Keratinocyte (primary cell): ENCODE measurements at regions not wholly inside any gene's neighbourhood (a gene's known extent, or its start where the extent isn't known, plus 50 kb on each side); places are given as distances from the start of the nearest gene placed in this dataset.

Experiments
- DNase-seq: peaks from one replicate; pipeline ENCODE4 v3.0.0-alpha.2; 2011; ENCODE audit warnings: low read depth, missing footprints, low spot score
- FAIRE-seq: peaks from 2 replicates; lab custom pipeline; 2011; peaks lifted over from hg19 to GRCh38; lab: Jason Lieb, UNC
- H2AFZ ChIP-seq: 2 replicates; pipeline ENCODE4 v1.6.0; 2012; ENCODE audit warnings: low read length, control low read depth, inconsistent platforms; ENCODE audit not compliant: control insufficient read depth
- H3K27ac ChIP-seq: 2 replicates; pipeline ENCODE4 v1.5.1; 2011; ENCODE audit warnings: low read length; ENCODE audit not compliant: control insufficient read depth, insufficient read depth
- H3K27me3 ChIP-seq: 3 replicates; pipeline ENCODE4 v1.6.0; 2011; ENCODE audit warnings: low read length; ENCODE audit not compliant: control insufficient read depth, insufficient read depth; ENCODE audit errors: extremely low read depth
- H3K36me3 ChIP-seq, 2 experiments: 2 replicates in 1 of 2; 3 replicates in 1 of 2; pipeline ENCODE4 v1.5.1; 2011; ENCODE audit warnings: low read length in 2 of 2, mild to moderate bottlenecking in 1 of 2; ENCODE audit not compliant: control insufficient read depth in 2 of 2, insufficient read depth in 2 of 2; ENCODE audit errors: extremely low read depth in 1 of 2
- H3K4me1 ChIP-seq: 3 replicates; pipeline ENCODE4 v1.5.1; 2011; ENCODE audit warnings: low read length; ENCODE audit not compliant: control insufficient read depth, insufficient read depth; ENCODE audit errors: extremely low read depth
- H3K4me2 ChIP-seq: 3 replicates; pipeline ENCODE4 v1.6.0; 2011; ENCODE audit warnings: low read depth, low read length; ENCODE audit not compliant: control insufficient read depth, insufficient read depth; ENCODE audit errors: extremely low read depth
- H3K4me3 ChIP-seq, 3 experiments: fragments of 200-600 bp in 1 of 3; sonication (generic) in 1 of 3; 2 replicates in 2 of 3; 3 replicates in 1 of 3; pipeline ENCODE4 v1.5.1; 2011 to 2016; ENCODE audit warnings: low read length in 3 of 3, mild to moderate bottlenecking in 3 of 3, control low read depth in 2 of 3, inconsistent platforms in 1 of 3, low read depth in 1 of 3, mixed read lengths in 1 of 3, mixed run types in 1 of 3, moderate library complexity in 1 of 3; ENCODE audit not compliant: control insufficient read depth in 2 of 3, insufficient read depth in 2 of 3; ENCODE audit errors: extremely low read depth in 1 of 3
- H3K79me2 ChIP-seq: 2 replicates; pipeline ENCODE4 v1.6.0; 2012; ENCODE audit warnings: low read length; ENCODE audit not compliant: control insufficient read depth, insufficient read depth
- H3K9ac ChIP-seq: 3 replicates; pipeline ENCODE4 v1.6.0; 2011; ENCODE audit warnings: low read length; ENCODE audit not compliant: control insufficient read depth, insufficient read depth; ENCODE audit errors: extremely low read depth
- H3K9me1 ChIP-seq: 3 replicates; pipeline ENCODE4 v1.6.0; 2011; ENCODE audit warnings: low read length; ENCODE audit not compliant: control insufficient read depth, insufficient read depth; ENCODE audit errors: extremely low read depth
- H3K9me3 ChIP-seq: 2 replicates; pipeline ENCODE4 v1.5.1; 2012; ENCODE audit warnings: low read depth, low read length; ENCODE audit not compliant: control insufficient read depth
- H4K20me1 ChIP-seq: 3 replicates; pipeline ENCODE4 v1.6.0; 2011; ENCODE audit warnings: low read length; ENCODE audit not compliant: control insufficient read depth, insufficient read depth; ENCODE audit errors: extremely low read depth
- CTCF ChIP-seq, 3 experiments: IDR thresholded peaks in 1 of 3; conservative IDR thresholded peaks in 1 of 3; optimal IDR thresholded peaks in 1 of 3; 2 replicates in 2 of 3; 3 replicates in 1 of 3; pipeline versions ENCODE3 to v1.5.1; 2011; ENCODE audit warnings: low read length in 3 of 3, mild to moderate bottlenecking in 3 of 3, moderate library complexity in 2 of 3, control low read depth in 1 of 3, inconsistent platforms in 1 of 3; ENCODE audit not compliant: insufficient read depth in 2 of 3; ENCODE audit errors: extremely low read depth in 1 of 3
- EZH2 ChIP-seq: IDR thresholded peaks from one replicate; pipeline ENCODE4 v1.6.1; 2012; ENCODE audit warnings: inconsistent platforms, mild to moderate bottlenecking, low read length, moderate library complexity
- dilution Hi-C: fragments of 300-500 bp; cut with MboI; formaldehyde crosslinking; loops from one replicate; pipeline ENCODE4 v1.7.0; 2020; ENCODE audit warnings: low sequenced_read_pairs; ENCODE audit not compliant: extremely low pct_ligation_motif_present

GRCh38 chr6:109292420-109292819 is 89.8 kb downstream of the CD164 start:
- Histone ChIP-seq H3K4me1 (peaks cover 4% of the 10 kb centered on the region), H2AFZ (no peak overlapping the region), H3K36me3 (no peaks in the 10 kb centered on the region), H3K4me3 (no peak overlapping the region), H3K27ac (no peak overlapping the region), H3K9ac (no peak overlapping the region), H3K4me2 (no peak overlapping the region), H3K27me3 (peaks cover 2% of the 10 kb centered on the region), H3K79me2 (no peaks in the 10 kb centered on the region), H3K9me1 (no peaks in the 10 kb centered on the region), H4K20me1 (no peaks in the 10 kb centered on the region), H3K9me3 (no peaks in the 10 kb centered on the region)
- no peak for DNase-seq
- TF ChIP-seq EZH2 (no peak), CTCF (optimal IDR thresholded peaks at IDR 0.05 in 1 of 3, IDR thresholded peaks at IDR 0.05 in 1 of 3, conservative IDR thresholded peaks at IDR 0.05 in 1 of 3; ENCODE audit: extremely low read depth in 1 of 3, insufficient read depth in 2 of 3, low read length in 3 of 3) (no peak)
- no peak for FAIRE-seq
- dilution Hi-C loops = no loop called here

- no peak for FAIRE-seq
- no peak overlapping the region for H3K4me3 ChIP-seq
These were observed 90.4 kb downstream of the CD164 start for GRCh38 chr6:109291902-109292301.

More at GRCh38 chr6:109291902-109292301, 90.4 kb downstream of the CD164 start:
- H3K79me2 ChIP-seq = no peaks in the 10 kb centered on the region
- no peaks in the 10 kb centered on the region for H3K9me1 ChIP-seq
- no peaks in the 10 kb centered on the region for H3K36me3 ChIP-seq
- H3K4me1 ChIP-seq = peaks cover 4% of the 10 kb centered on the region
- no peak for DNase-seq
- no peak overlapping the region for H3K4me2 ChIP-seq
- TF ChIP-seq EZH2 = no peak
- TF ChIP-seq CTCF (optimal IDR thresholded peaks at IDR 0.05 in 1 of 3, IDR thresholded peaks at IDR 0.05 in 1 of 3, conservative IDR thresholded peaks at IDR 0.05 in 1 of 3; ENCODE audit: extremely low read depth in 1 of 3, insufficient read depth in 2 of 3, low read length in 3 of 3) = no peak
- H4K20me1 ChIP-seq = no peaks in the 10 kb centered on the region
- dilution Hi-C loops = no loop called here
- H3K27me3 ChIP-seq = peaks cover 2% of the 10 kb centered on the region
- no peak overlapping the region for H2AFZ ChIP-seq
- no peaks in the 10 kb centered on the region for H3K9me3 ChIP-seq
- H3K9ac ChIP-seq = no peak overlapping the region
- no peak overlapping the region for H3K27ac ChIP-seq
